IMR-90 (cell line): ENCODE measurements at regions not wholly inside any gene's neighbourhood (a gene's known extent, or its start where the extent isn't known, plus 50 kb on each side); places are given as distances from the start of the nearest gene placed in this dataset.

Experiments
- BHLHE40 ChIP-seq: fragments of 150-350 bp; IDR thresholded peaks from 2 replicates; pipeline ENCODE4 v1.6.1; 2016; ENCODE audit warnings: mild to moderate bottlenecking, low read depth, low read length
- CHD1 ChIP-seq: IDR thresholded peaks from 2 replicates; pipeline ENCODE4 v1.6.1; 2012; ENCODE audit warnings: low read depth, low read length, improper control_type of control experiment
- CTCF ChIP-seq: conservative IDR thresholded peaks from 2 replicates; pipeline ENCODE4 v1.5.1; 2012; ENCODE audit warnings: mild to moderate bottlenecking, low read depth, low read length, improper control_type of control experiment
- FOS ChIP-seq: fragments of 150-350 bp; IDR thresholded peaks from 2 replicates; pipeline ENCODE4 v1.6.1; 2016; ENCODE audit warnings: low read depth, low read length
- MAFK ChIP-seq: IDR thresholded peaks from 2 replicates; pipeline ENCODE4 v1.6.1; 2012; ENCODE audit warnings: low read depth, low read length, improper control_type of control experiment
- MAZ ChIP-seq: IDR thresholded peaks from 2 replicates; pipeline ENCODE4 v1.6.1; 2012; ENCODE audit warnings: low read depth, mild to moderate bottlenecking, low read length, improper control_type of control experiment, moderate library complexity, borderline replicate concordance
- MXI1 ChIP-seq: IDR thresholded peaks from 2 replicates; pipeline ENCODE4 v1.6.1; 2012; ENCODE audit warnings: low read depth, mild to moderate bottlenecking, low read length, moderate library complexity, borderline replicate concordance
- POLR2A ChIP-seq: IDR thresholded peaks from 2 replicates; pipeline ENCODE4 v1.6.1; 2012; ENCODE audit warnings: mild to moderate bottlenecking, low read depth, low read length
- RAD21 ChIP-seq: IDR thresholded peaks from 2 replicates; pipeline ENCODE4 v1.6.1; 2012; ENCODE audit warnings: low read length, improper control_type of control experiment
- RCOR1 ChIP-seq: IDR thresholded peaks from 2 replicates; pipeline ENCODE4 v1.6.1; 2012; ENCODE audit warnings: mild to moderate bottlenecking, low read length, improper control_type of control experiment; ENCODE audit not compliant: insufficient replicate concordance
- SMC3 ChIP-seq: fragments of 150-350 bp; IDR thresholded peaks from 2 replicates; pipeline ENCODE4 v1.6.1; 2016; ENCODE audit warnings: low read depth, mild to moderate bottlenecking, antibody characterized with exemption, low read length, moderate library complexity

- TF ChIP-seq CTCF (no peak), CHD1 (no peak), POLR2A (no peak), RAD21 (no peak), BHLHE40 (no peak), MXI1 (no peak), FOS (no peak), SMC3 (no peak), RCOR1 (no peak), MAZ (no peak), MAFK (no peak)
Measured at GRCh38 chr2:67888351-67889005, 174.3 kb downstream of the C1D start.
